ENCODE measurements at regions not wholly inside any gene's neighbourhood (a gene's known extent, or its start where the extent isn't known, plus 50 kb on each side); places are given as distances from the start of the nearest gene placed in this dataset.

DNA sequence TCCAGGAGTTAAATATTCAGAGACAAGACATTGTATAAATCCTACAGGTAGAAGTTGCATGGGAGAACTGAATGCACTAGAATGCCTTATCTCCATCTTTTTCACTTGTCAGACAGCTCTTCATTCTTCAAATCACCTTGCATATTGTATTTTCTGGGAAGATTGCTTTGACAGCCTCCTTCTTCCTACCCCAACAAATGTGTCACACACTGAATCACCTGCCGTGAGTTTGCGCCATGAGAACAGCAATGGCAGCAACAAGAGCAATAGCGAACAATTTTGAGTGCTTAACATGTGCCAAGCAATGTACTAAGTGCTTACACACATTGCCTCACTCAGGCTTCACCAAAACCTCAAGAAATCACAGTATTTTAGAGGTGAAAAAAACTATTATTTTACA lies 161.3 kb upstream of the REG3G start:
- Mint-ChIP-seq H3K4me3 (no peak overlapping the region), H3K27ac (no peak overlapping the region), H3K27me3 (no peaks in the 10 kb centered on the region), H3K9me3 (peaks cover 5% of the 10 kb centered on the region), H3K4me1 (no peaks in the 10 kb centered on the region), H3K36me3 (no peaks in the 10 kb centered on the region)
- CTCF ChIA-PET = no interaction called here
- no peak for DNase-seq

DNA sequence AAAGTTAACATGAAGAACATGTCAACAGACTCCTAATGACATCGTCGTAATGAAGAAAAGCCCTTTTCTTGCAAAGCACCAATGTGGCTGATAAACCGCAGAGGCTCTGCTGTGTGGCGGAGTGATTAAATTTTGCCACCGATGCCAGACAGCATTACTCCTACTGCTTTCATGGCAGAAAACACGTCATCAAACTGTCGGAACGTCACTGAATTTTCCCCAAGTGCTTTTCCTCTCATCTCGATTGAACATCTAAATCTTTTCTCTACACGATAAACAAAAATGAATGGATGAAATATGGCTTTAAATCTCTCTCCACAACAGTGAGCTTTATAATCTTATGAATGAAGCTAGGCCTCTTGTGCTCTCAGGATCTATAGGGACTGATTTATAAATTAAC lies 159.8 kb upstream of the REG3G start:
- no peak overlapping the region for H3K4me3 Mint-ChIP-seq
- H3K36me3 Mint-ChIP-seq = no peaks in the 10 kb centered on the region
- H3K27me3 Mint-ChIP-seq = no peaks in the 10 kb centered on the region
- CTCF ChIA-PET = no interaction called here
- peaks cover 9% of the 10 kb centered on the region for H3K9me3 Mint-ChIP-seq
- DNase-seq = no peak
- no peaks in the 10 kb centered on the region for H3K4me1 Mint-ChIP-seq
- H3K27ac Mint-ChIP-seq = no peak overlapping the region

- H3K4me1 Mint-ChIP-seq = no peaks in the 10 kb centered on the region
- no peaks in the 10 kb centered on the region for H3K27me3 Mint-ChIP-seq
- no peak overlapping the region for H3K27ac Mint-ChIP-seq
- no peaks in the 10 kb centered on the region for H3K36me3 Mint-ChIP-seq
- peaks cover 4% of the 10 kb centered on the region for H3K9me3 Mint-ChIP-seq
- no peak overlapping the region for H3K4me3 Mint-ChIP-seq
- DNase-seq = no peak
- CTCF ChIA-PET = no interaction called here
Observed at GRCh38 chr2:78870343-78870967, 155.0 kb upstream of the REG3G start.

DNA sequence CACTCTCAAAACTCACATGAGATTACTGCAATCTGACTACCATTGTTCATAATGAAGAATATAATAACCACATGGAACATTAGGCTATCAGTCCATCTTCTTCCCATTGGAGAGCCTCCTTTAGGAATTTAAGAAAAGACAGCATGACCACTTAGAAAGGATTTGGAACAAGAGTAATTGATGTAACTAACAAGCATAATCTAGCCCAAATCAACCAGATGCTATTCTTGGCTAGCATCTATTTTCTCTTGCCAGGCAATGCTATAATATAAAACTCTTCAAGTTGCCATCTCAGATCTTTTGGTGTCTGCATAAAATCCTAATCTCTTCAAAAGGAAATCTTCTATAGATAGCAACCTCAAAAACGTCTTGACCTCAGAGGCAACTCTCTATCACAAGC lies 152.0 kb upstream of the REG3G start:
- Mint-ChIP-seq H3K9me3 (peaks cover 4% of the 10 kb centered on the region), H3K27me3 (no peaks in the 10 kb centered on the region), H3K27ac (no peak overlapping the region), H3K4me3 (no peak overlapping the region), H3K4me1 (no peaks in the 10 kb centered on the region), H3K36me3 (no peaks in the 10 kb centered on the region)
- CTCF ChIA-PET = no interaction called here
- no peak for DNase-seq

- CTCF ChIA-PET = no interaction called here
- Mint-ChIP-seq H3K36me3 (no peaks in the 10 kb centered on the region), H3K9me3 (no peaks in the 10 kb centered on the region), H3K4me1 (no peaks in the 10 kb centered on the region), H3K27ac (no peak overlapping the region), H3K4me3 (no peak overlapping the region), H3K27me3 (no peaks in the 10 kb centered on the region)
- DNase-seq = no peak
Observed at GRCh38 chr2:78876316-78876688, 149.2 kb upstream of the REG3G start.

- no peak for DNase-seq
- no peaks in the 10 kb centered on the region for H3K27me3 Mint-ChIP-seq
- no peaks in the 10 kb centered on the region for H3K36me3 Mint-ChIP-seq
- H3K4me1 Mint-ChIP-seq = no peaks in the 10 kb centered on the region
- CTCF ChIA-PET = interaction anchor here (0.7 kb wide), 1 partner anchor 15 kb away, joined by 3 read pairs; no protein-coding TSS in a partner anchor
- no peak overlapping the region for H3K4me3 Mint-ChIP-seq
- no peak overlapping the region for H3K27ac Mint-ChIP-seq
- H3K9me3 Mint-ChIP-seq = peaks cover 3% of the 10 kb centered on the region
Observed at GRCh38 chr2:78887446-78887845, 138.1 kb upstream of the REG3G start.

DNA sequence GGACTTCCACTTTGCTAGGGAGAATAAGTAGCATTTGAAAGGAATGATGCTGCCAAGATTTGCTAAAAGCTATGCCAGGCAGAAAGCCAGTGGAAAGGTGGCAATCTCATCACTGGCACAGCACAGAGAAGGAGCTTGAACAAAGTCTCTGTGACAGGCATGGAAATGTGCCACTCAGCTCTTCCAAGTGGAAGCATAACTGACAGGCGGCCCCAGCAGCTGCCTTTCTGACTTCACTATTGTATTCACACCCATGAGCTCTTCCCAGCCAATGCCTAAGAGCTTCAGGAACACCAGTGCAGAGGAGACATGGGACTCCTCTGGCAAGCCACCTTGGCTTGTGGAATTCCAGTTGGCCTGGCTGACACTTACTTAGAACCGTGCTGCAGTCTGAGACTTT lies 134.6 kb upstream of the REG3G start:
- CTCF ChIA-PET = no interaction called here
- no peak overlapping the region for H3K4me3 Mint-ChIP-seq
- no peaks in the 10 kb centered on the region for H3K27me3 Mint-ChIP-seq
- H3K9me3 Mint-ChIP-seq = no peaks in the 10 kb centered on the region
- DNase-seq = no peak
- H3K4me1 Mint-ChIP-seq = no peaks in the 10 kb centered on the region
- no peaks in the 10 kb centered on the region for H3K36me3 Mint-ChIP-seq
- no peak overlapping the region for H3K27ac Mint-ChIP-seq

- DNase-seq = no peak
- CTCF ChIA-PET = no interaction called here
- Mint-ChIP-seq H3K27ac (no peak overlapping the region), H3K4me1 (no peaks in the 10 kb centered on the region), H3K4me3 (no peak overlapping the region), H3K9me3 (no peaks in the 10 kb centered on the region), H3K36me3 (no peaks in the 10 kb centered on the region), H3K27me3 (no peaks in the 10 kb centered on the region)
Observed at GRCh38 chr2:78892295-78892694, 133.2 kb upstream of the REG3G start.

DNA sequence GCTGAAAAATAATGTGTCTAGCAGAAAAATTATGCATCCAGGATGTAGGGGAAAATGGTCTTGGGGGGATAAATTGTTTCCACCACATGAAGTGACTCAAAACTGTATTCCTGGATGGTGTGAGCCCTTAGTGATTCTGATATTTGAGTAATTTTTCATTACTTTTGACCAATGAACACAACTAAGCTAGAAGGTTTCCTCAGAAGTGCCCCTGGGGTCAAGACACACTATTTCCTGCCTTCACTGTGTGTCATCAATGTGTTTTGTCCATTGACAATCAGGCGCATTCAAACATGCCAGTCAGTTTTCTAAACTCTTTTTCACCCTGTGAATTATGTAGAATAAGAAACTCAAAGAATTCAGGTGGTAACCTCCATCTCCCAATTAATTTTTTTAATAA lies 130.5 kb upstream of the REG3G start:
- CTCF ChIA-PET = no interaction called here
- Mint-ChIP-seq H3K4me1 (no peaks in the 10 kb centered on the region), H3K9me3 (peaks cover 3% of the 10 kb centered on the region), H3K27ac (no peak overlapping the region), H3K27me3 (no peaks in the 10 kb centered on the region), H3K36me3 (no peaks in the 10 kb centered on the region), H3K4me3 (no peak overlapping the region)
- no peak for DNase-seq

- no peak for DNase-seq
- Mint-ChIP-seq H3K4me1 (no peaks in the 10 kb centered on the region), H3K36me3 (no peaks in the 10 kb centered on the region), H3K27ac (no peak overlapping the region), H3K4me3 (no peak overlapping the region), H3K9me3 (peaks cover 3% of the 10 kb centered on the region), H3K27me3 (no peaks in the 10 kb centered on the region)
- CTCF ChIA-PET = no interaction called here
Observed at GRCh38 chr2:78896536-78896935, 129.0 kb upstream of the REG3G start.

DNA sequence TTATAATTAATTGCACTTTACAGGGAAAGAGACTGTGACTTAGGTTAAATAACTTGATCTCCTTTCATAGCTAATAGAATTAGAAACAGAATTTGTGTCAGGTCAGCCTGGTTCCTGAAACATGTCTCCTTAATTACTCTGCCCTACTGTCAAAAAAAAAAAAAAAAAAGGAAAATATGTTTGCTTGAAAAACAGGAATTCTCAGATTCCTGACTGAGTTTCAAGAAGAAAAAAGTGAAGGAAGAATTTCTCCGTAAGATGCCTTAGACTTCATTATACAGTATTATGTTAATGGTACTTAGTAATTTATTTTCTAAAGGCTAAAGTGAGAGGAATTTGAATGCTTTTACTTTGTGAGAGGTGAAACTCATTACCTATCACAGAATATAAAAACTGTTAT lies 118.4 kb upstream of the REG3G start:
- H3K4me1 Mint-ChIP-seq = no peaks in the 10 kb centered on the region
- no peaks in the 10 kb centered on the region for H3K27me3 Mint-ChIP-seq
- H3K9me3 Mint-ChIP-seq = peaks cover 2% of the 10 kb centered on the region
- H3K4me3 Mint-ChIP-seq = no peak overlapping the region
- H3K27ac Mint-ChIP-seq = no peak overlapping the region
- no peaks in the 10 kb centered on the region for H3K36me3 Mint-ChIP-seq
- no peak for DNase-seq
- CTCF ChIA-PET = no interaction called here

- no peak overlapping the region for H3K4me3 Mint-ChIP-seq
- CTCF ChIA-PET = no interaction called here
Observed at GRCh38 chr2:78908973-78909372, 116.5 kb upstream of the REG3G start.

DNA sequence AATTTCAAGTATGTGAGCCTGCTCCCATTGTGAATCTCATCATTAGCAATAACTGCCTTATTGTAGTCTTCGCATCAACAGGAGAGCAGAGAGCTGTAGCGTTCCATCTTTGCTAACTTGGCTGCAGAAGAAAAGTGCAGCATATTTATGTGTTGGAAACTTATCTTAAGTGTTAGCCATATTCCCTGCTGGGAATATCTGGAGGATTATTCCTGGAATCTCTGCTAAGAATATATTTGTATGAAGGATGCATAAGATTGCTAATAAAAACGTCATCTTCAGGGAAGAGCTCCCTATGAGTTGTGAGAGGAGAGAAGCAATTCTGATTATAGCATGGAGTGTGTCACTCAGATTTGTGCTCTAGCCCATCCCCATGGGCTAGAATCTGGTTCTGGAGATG lies 115.1 kb upstream of the REG3G start:
- no peak overlapping the region for H3K4me3 Mint-ChIP-seq

More at GRCh38 chr2:78908973-78909372, 116.5 kb upstream of the REG3G start:
- Mint-ChIP-seq H3K4me1 (no peaks in the 10 kb centered on the region), H3K27ac (no peak overlapping the region), H3K27me3 (no peaks in the 10 kb centered on the region), H3K9me3 (peaks cover 2% of the 10 kb centered on the region), H3K36me3 (no peaks in the 10 kb centered on the region)
- DNase-seq = no peak

GRCh38 chr2:78913257-78913656 lies 112.2 kb upstream of the REG3G start:
- DNase-seq = no peak
- peaks cover 3% of the 10 kb centered on the region for H3K9me3 Mint-ChIP-seq
- H3K27ac Mint-ChIP-seq = no peak overlapping the region
- H3K27me3 Mint-ChIP-seq = no peaks in the 10 kb centered on the region
- CTCF ChIA-PET = interaction anchor here (0.6 kb wide), 1 partner anchor 235 kb away, joined by 3 read pairs; no protein-coding TSS in a partner anchor
- H3K36me3 Mint-ChIP-seq = no peaks in the 10 kb centered on the region
- no peak overlapping the region for H3K4me3 Mint-ChIP-seq
- H3K4me1 Mint-ChIP-seq = no peaks in the 10 kb centered on the region

More for the DNA sequence above, 115.1 kb upstream of the REG3G start:
- no peak for DNase-seq
- CTCF ChIA-PET = no interaction called here
- H3K27me3 Mint-ChIP-seq = no peaks in the 10 kb centered on the region
- no peak overlapping the region for H3K27ac Mint-ChIP-seq
- H3K36me3 Mint-ChIP-seq = no peaks in the 10 kb centered on the region
- H3K9me3 Mint-ChIP-seq = peaks cover 2% of the 10 kb centered on the region
- H3K4me1 Mint-ChIP-seq = no peaks in the 10 kb centered on the region

GRCh38 chr2:78925258-78925657 lies 100.2 kb upstream of the REG3G start:
- Mint-ChIP-seq H3K9me3 (no peaks in the 10 kb centered on the region), H3K4me1 (no peaks in the 10 kb centered on the region), H3K36me3 (no peaks in the 10 kb centered on the region), H3K4me3 (no peak overlapping the region), H3K27me3 (no peaks in the 10 kb centered on the region), H3K27ac (no peak overlapping the region)
- CTCF ChIA-PET = no interaction called here
- no peak for DNase-seq

GRCh38 chr2:78928502-78928901 lies 97.0 kb upstream of the REG3G start:
- no peak for DNase-seq
- CTCF ChIA-PET = no interaction called here
- Mint-ChIP-seq H3K27me3 (no peaks in the 10 kb centered on the region), H3K9me3 (peaks cover 2% of the 10 kb centered on the region), H3K36me3 (no peaks in the 10 kb centered on the region), H3K27ac (no peak overlapping the region), H3K4me3 (no peak overlapping the region), H3K4me1 (no peaks in the 10 kb centered on the region)

All from activated naive CD4-positive, alpha-beta T cell treated with anti-CD3 and anti-CD28 coated beads, Interleukin-2, amount 10 ng/mL, durations not matched to agents 7 days and 5 days (primary cell).